Rectal smooth muscle tissue (tissue), 1 donor: ENCODE measurements at regions not wholly inside any gene's neighbourhood (a gene's known extent, or its start where the extent isn't known, plus 50 kb on each side); places are given as distances from the start of the nearest gene placed in this dataset.
"Not testable (repeated sequence)": the region's sequence is repeated elsewhere in the genome, so short reads cannot be mapped to it uniquely, and the experiment has no call there.

Experiments
- H3K27ac ChIP-seq: one replicate; pipeline ENCODE4 v1.7.0; 2013; ENCODE audit warnings: low read depth, low read length, inconsistent platforms
- H3K27me3 ChIP-seq: one replicate; pipeline ENCODE4 v1.7.0; 2013; ENCODE audit warnings: low read length; ENCODE audit not compliant: control insufficient read depth, insufficient read depth
- H3K36me3 ChIP-seq: one replicate; pipeline ENCODE4 v1.7.0; 2013; ENCODE audit warnings: low read length; ENCODE audit not compliant: control insufficient read depth, insufficient read depth
- H3K4me1 ChIP-seq: one replicate; pipeline ENCODE4 v1.7.0; 2013; ENCODE audit warnings: low read length; ENCODE audit not compliant: control insufficient read depth, insufficient read depth
- H3K4me3 ChIP-seq: one replicate; pipeline ENCODE4 v1.7.0; 2013; ENCODE audit warnings: low read length
- H3K9ac ChIP-seq: one replicate; pipeline ENCODE4 v1.7.0; 2013; ENCODE audit warnings: low read length

GRCh38 chr4:33080275-33080674, 2360.1 kb downstream of the PCDH7 start:
- Histone ChIP-seq H3K27me3 (no peaks in the 10 kb centered on the region), H3K9ac (no peak overlapping the region), H3K36me3 (no peaks in the 10 kb centered on the region), H3K4me3 (no peak overlapping the region), H3K27ac (no peak overlapping the region), H3K4me1 (no peaks in the 10 kb centered on the region)

- Histone ChIP-seq H3K4me3 (no peak overlapping the region), H3K4me1 (no peaks in the 10 kb centered on the region), H3K9ac (no peak overlapping the region), H3K27me3 (no peaks in the 10 kb centered on the region), H3K27ac (no peak overlapping the region), H3K36me3 (no peaks in the 10 kb centered on the region)
These were observed 2365.5 kb downstream of the PCDH7 start for GRCh38 chr4:33085709-33086108.

GRCh38 chr4:33086331-33086925, 2366.3 kb downstream of the PCDH7 start:
- Histone ChIP-seq H3K9ac (no peak overlapping the region), H3K27me3 (no peaks in the 10 kb centered on the region), H3K4me1 (no peaks in the 10 kb centered on the region), H3K36me3 (no peaks in the 10 kb centered on the region), H3K4me3 (no peak overlapping the region), H3K27ac (no peak overlapping the region)

- no peak overlapping the region for H3K9ac ChIP-seq
- no peak overlapping the region for H3K27ac ChIP-seq
- H3K4me1 ChIP-seq, result no peaks in the 10 kb centered on the region
- H3K27me3 ChIP-seq, result no peaks in the 10 kb centered on the region
- no peaks in the 10 kb centered on the region for H3K36me3 ChIP-seq
- H3K4me3 ChIP-seq, result no peak overlapping the region
These were observed 2368.5 kb downstream of the PCDH7 start for GRCh38 chr4:33088713-33089112.

GRCh38 chr4:33090910-33091309, 2370.7 kb downstream of the PCDH7 start:
- H3K9ac ChIP-seq, result no peak overlapping the region

GRCh38 chr4:33091961-33092360, 2371.8 kb downstream of the PCDH7 start:
- Histone ChIP-seq H3K27me3 (no peaks in the 10 kb centered on the region), H3K4me3 (no peak overlapping the region), H3K27ac (no peak overlapping the region), H3K36me3 (no peaks in the 10 kb centered on the region), H3K9ac (no peak overlapping the region), H3K4me1 (no peaks in the 10 kb centered on the region)

More at GRCh38 chr4:33090910-33091309, 2370.7 kb downstream of the PCDH7 start:
- H3K36me3 ChIP-seq, result no peaks in the 10 kb centered on the region
- H3K27me3 ChIP-seq, result no peaks in the 10 kb centered on the region
- no peaks in the 10 kb centered on the region for H3K4me1 ChIP-seq
- H3K27ac ChIP-seq, result no peak overlapping the region
- no peak overlapping the region for H3K4me3 ChIP-seq

- H3K27ac ChIP-seq, result no peak overlapping the region
- no peaks in the 10 kb centered on the region for H3K4me1 ChIP-seq
- no peaks in the 10 kb centered on the region for H3K27me3 ChIP-seq
- H3K9ac ChIP-seq, result no peak overlapping the region
- no peak overlapping the region for H3K4me3 ChIP-seq
- no peaks in the 10 kb centered on the region for H3K36me3 ChIP-seq
These were observed 2384.1 kb downstream of the PCDH7 start for GRCh38 chr4:33104273-33104672.

- H3K36me3 ChIP-seq, result no peaks in the 10 kb centered on the region
- no peaks in the 10 kb centered on the region for H3K27me3 ChIP-seq
These were observed 2387.6 kb downstream of the PCDH7 start for GRCh38 chr4:33107814-33108213.

GRCh38 chr4:33111117-33111516, 2390.9 kb downstream of the PCDH7 start:
- Histone ChIP-seq H3K4me1 (no peaks in the 10 kb centered on the region), H3K9ac (no peak overlapping the region), H3K27me3 (no peaks in the 10 kb centered on the region), H3K36me3 (no peaks in the 10 kb centered on the region), H3K27ac (no peak overlapping the region), H3K4me3 (no peak overlapping the region)

More at GRCh38 chr4:33107814-33108213, 2387.6 kb downstream of the PCDH7 start:
- Histone ChIP-seq H3K9ac (no peak overlapping the region), H3K4me1 (no peaks in the 10 kb centered on the region), H3K4me3 (no peak overlapping the region), H3K27ac (no peak overlapping the region)

GRCh38 chr4:33116871-33117270, 2396.7 kb downstream of the PCDH7 start:
- no peaks in the 10 kb centered on the region for H3K4me1 ChIP-seq
- H3K36me3 ChIP-seq, result no peaks in the 10 kb centered on the region
- no peaks in the 10 kb centered on the region for H3K27me3 ChIP-seq
- H3K27ac ChIP-seq, result no peak overlapping the region
- no peak overlapping the region for H3K4me3 ChIP-seq
- no peak overlapping the region for H3K9ac ChIP-seq

GRCh38 chr4:33126002-33126401, 2405.8 kb downstream of the PCDH7 start:
- Histone ChIP-seq H3K4me1 (no peaks in the 10 kb centered on the region), H3K27ac (no peak overlapping the region), H3K27me3 (no peaks in the 10 kb centered on the region), H3K9ac (no peak overlapping the region), H3K4me3 (no peak overlapping the region), H3K36me3 (no peaks in the 10 kb centered on the region)

GRCh38 chr4:33130662-33131061, 2410.5 kb downstream of the PCDH7 start:
- H3K36me3 ChIP-seq, H3K9ac ChIP-seq: not testable (repeated sequence)

GRCh38 chr4:33133723-33134122, 2413.6 kb downstream of the PCDH7 start:
- Histone ChIP-seq H3K36me3 (no peaks in the 10 kb centered on the region), H3K4me1 (no peaks in the 10 kb centered on the region), H3K27ac (no peak overlapping the region), H3K4me3 (no peak overlapping the region), H3K9ac (no peak overlapping the region), H3K27me3 (no peaks in the 10 kb centered on the region)

More at GRCh38 chr4:33130662-33131061, 2410.5 kb downstream of the PCDH7 start:
- H3K4me1 ChIP-seq, H3K27me3 ChIP-seq, H3K4me3 ChIP-seq, H3K27ac ChIP-seq: not testable (repeated sequence)
